CD14-positive monocyte (primary cell): ENCODE measurements at regions not wholly inside any gene's neighbourhood (a gene's known extent, or its start where the extent isn't known, plus 50 kb on each side); places are given as distances from the start of the nearest gene placed in this dataset.

Source experiments
- DNase-seq, 3 donors: peaks; one replicate each; pipeline ENCODE4 v3.0.0-alpha.2; 2011 to 2022
- H2AFZ ChIP-seq: 2 replicates; pipeline ENCODE4 v1.6.0; 2012; ENCODE audit warnings: mild to moderate bottlenecking, low read depth, low read length, inconsistent platforms; ENCODE audit not compliant: insufficient read depth, poor library complexity, severe bottlenecking
- H3K27ac ChIP-seq, 2 donors: 1 replicate in 1 of 2; 2 replicates in 1 of 2; pipeline ENCODE4 v1.5.1; 2012 to 2013; ENCODE audit warnings: low read length in 2 of 2, control low read depth in 1 of 2, inconsistent platforms in 1 of 2, low read depth in 1 of 2, mild to moderate bottlenecking in 1 of 2
- H3K27me3 ChIP-seq, 2 donors: one replicate each; pipeline versions ENCODE4 v1.6.0 to v1.6.1; 2011 to 2013; ENCODE audit warnings: low read length in 2 of 2; ENCODE audit not compliant: control insufficient read depth in 2 of 2, insufficient read depth in 2 of 2
- H3K36me3 ChIP-seq, 2 donors: replicated peaks in 1 of 2; 1 replicate in 1 of 2; 2 replicates in 1 of 2; pipeline versions ENCODE4 v1.5.1 to v1.6.1; 2012 to 2013; ENCODE audit warnings: low read length in 2 of 2, control low read depth in 1 of 2, inconsistent platforms in 1 of 2, mild to moderate bottlenecking in 1 of 2; ENCODE audit not compliant: insufficient read depth in 2 of 2, control insufficient read depth in 1 of 2
- H3K4me1 ChIP-seq, 2 donors: 1 replicate in 1 of 2; 2 replicates in 1 of 2; pipeline versions ENCODE4 v1.5.1 to v1.6.1; 2012 to 2013; ENCODE audit warnings: low read length in 2 of 2, control low read depth in 1 of 2, inconsistent platforms in 1 of 2, mild to moderate bottlenecking in 1 of 2, moderate library complexity in 1 of 2; ENCODE audit not compliant: insufficient read depth in 2 of 2, control insufficient read depth in 1 of 2
- H3K4me2 ChIP-seq: replicated peaks from 2 replicates; pipeline ENCODE3; 2012; ENCODE audit warnings: low read length, moderate library complexity, mild to moderate bottlenecking; ENCODE audit not compliant: poor library complexity, severe bottlenecking; ENCODE audit errors: extremely low read depth
- H3K4me3 ChIP-seq, 3 experiments: fragments of 200-600 bp in 1 of 3; sonication (generic) in 1 of 3; replicated peaks in 1 of 3; 1 replicate in 2 of 3; 2 replicates in 1 of 3; pipeline ENCODE4 v1.5.1; 2011 to 2013; ENCODE audit warnings: low read length in 3 of 3, mild to moderate bottlenecking in 3 of 3, control low read depth in 2 of 3, low read depth in 2 of 3, inconsistent platforms in 1 of 3, moderate library complexity in 1 of 3
- H3K79me2 ChIP-seq: 2 replicates; pipeline ENCODE4 v1.6.0; 2012; ENCODE audit warnings: mild to moderate bottlenecking, control low read depth, inconsistent platforms, low read length, moderate library complexity; ENCODE audit not compliant: insufficient read depth
- H3K9ac ChIP-seq: 2 replicates; pipeline ENCODE4 v1.6.0; 2017; ENCODE audit warnings: low read length, mild to moderate bottlenecking; ENCODE audit not compliant: insufficient read depth, poor library complexity, severe bottlenecking
- H3K9me3 ChIP-seq, 2 donors: replicated peaks in 1 of 2; 1 replicate in 1 of 2; 2 replicates in 1 of 2; pipeline versions ENCODE4 v1.5.1 to v1.6.1; 2012 to 2013; ENCODE audit warnings: low read length in 2 of 2, control low read depth in 1 of 2; ENCODE audit not compliant: control insufficient read depth in 1 of 2, insufficient read depth in 1 of 2
- H4K20me1 ChIP-seq: 2 replicates; pipeline ENCODE4 v1.6.0; 2012; ENCODE audit warnings: mild to moderate bottlenecking, low read length, control low read depth, moderate library complexity; ENCODE audit not compliant: insufficient read depth
- H3K27ac Mint-ChIP-seq, 7 donors: one replicate each; pipeline ENCODE4 v1.8.0; 2020; ENCODE audit warnings: mild to moderate bottlenecking in 7 of 7, mixed read lengths in 7 of 7, moderate library complexity in 6 of 7, inconsistent platforms in 2 of 7
- H3K27me3 Mint-ChIP-seq, 3 donors: one replicate each; pipeline ENCODE4 v1.8.0; 2021 to 2022; ENCODE audit warnings: low read depth in 3 of 3, mild to moderate bottlenecking in 3 of 3, mixed read lengths in 3 of 3, moderate library complexity in 3 of 3, inconsistent platforms in 1 of 3
- H3K36me3 Mint-ChIP-seq, 2 donors: one replicate each; pipeline ENCODE4 v1.8.0; 2020; ENCODE audit warnings: mixed read lengths in 2 of 2, inconsistent platforms in 1 of 2, mild to moderate bottlenecking in 1 of 2
- H3K4me1 Mint-ChIP-seq: one replicate; pipeline ENCODE4 v1.8.0; 2020; ENCODE audit warnings: mild to moderate bottlenecking, mixed read lengths
- H3K4me3 Mint-ChIP-seq, 2 donors: one replicate each; pipeline ENCODE4 v1.8.0; 2020; ENCODE audit warnings: mild to moderate bottlenecking in 2 of 2, mixed read lengths in 2 of 2, moderate library complexity in 1 of 2
- H3K9me3 Mint-ChIP-seq, 7 donors: one replicate each; pipeline ENCODE4 v1.8.0; 2020 to 2022; ENCODE audit warnings: mixed read lengths in 7 of 7, mild to moderate bottlenecking in 6 of 7, moderate library complexity in 6 of 7, inconsistent platforms in 2 of 7
- CTCF ChIP-seq: fragments of 200-600 bp; IDR thresholded peaks from one replicate; pipeline ENCODE4 v1.8.0; 2022; ENCODE audit warnings: antibody characterized with exemption, mild to moderate bottlenecking
- WGBS: methylation state at CpG from one replicate; pipeline ENCODE4 v1.1.5; 2013; ENCODE audit warnings: missing lambda C conversion rate; ENCODE audit not compliant: insufficient coverage; 5-methylcytosine and 5-hydroxymethylcytosine counted together
- intact Hi-C, 2 donors: fragments of 100-400 bp; cut with micrococcal nuclease; formaldehyde crosslinking; loops; one replicate each; pipeline versions ENCODE4 v1.15.0 to v1.15.1; 2023

GRCh38 chrX:64782923-64783322 is 193.3 kb downstream of the ZC4H2 start:
- Histone ChIP-seq H3K4me1 (no peaks in the 10 kb centered on the region), H3K27ac (no peak overlapping the region), H3K4me3 (no peak overlapping the region), H4K20me1 (no peaks in the 10 kb centered on the region), H3K27me3 (no peaks in the 10 kb centered on the region), H3K79me2 (no peaks in the 10 kb centered on the region), H3K9ac (no peak overlapping the region), H3K36me3 (no peaks in the 10 kb centered on the region), H3K4me2 (no peak overlapping the region), H3K9me3 (peaks cover 20 to 21% of the 10 kb centered on the region in 2 donors), H2AFZ (no peak overlapping the region)
- Mint-ChIP-seq H3K36me3 (no peaks in the 10 kb centered on the region), H3K9me3 (peaks cover 2 to 19% (median 14%) of the 10 kb centered on the region in 7 donors), H3K4me3 (no peak overlapping the region), H3K27ac (no peak overlapping the region), H3K27me3 (peaks cover 0 to 2% (median 0%) of the 10 kb centered on the region in 3 donors), H3K4me1 (no peaks in the 10 kb centered on the region)
- TF ChIP-seq CTCF: no peak
- intact Hi-C loops: no loop called here
- WGBS: 90% methylated on average over 5 of the region's 5 CpGs
- DNase-seq: no peak

- H3K9ac ChIP-seq: no peak overlapping the region
- H3K9me3 ChIP-seq: peaks cover 0 to 6% of the 10 kb centered on the region in 2 donors
- H3K4me1 ChIP-seq: no peaks in the 10 kb centered on the region
- no peak overlapping the region for H3K4me3 ChIP-seq
- H3K4me1 Mint-ChIP-seq: no peaks in the 10 kb centered on the region
- H3K36me3 ChIP-seq: no peaks in the 10 kb centered on the region
- peaks cover 0 to 2% (median 0%) of the 10 kb centered on the region in 3 donors for H3K27me3 Mint-ChIP-seq
- no peak for DNase-seq
- no peak overlapping the region for H3K27ac ChIP-seq
- H3K79me2 ChIP-seq: no peaks in the 10 kb centered on the region
- H4K20me1 ChIP-seq: no peaks in the 10 kb centered on the region
- no peak for TF ChIP-seq CTCF
- no peak overlapping the region for H2AFZ ChIP-seq
- H3K4me3 Mint-ChIP-seq: no peak overlapping the region
- WGBS: no CpG with 5 or more reads among the region's 4 CpGs
- no peak overlapping the region for H3K4me2 ChIP-seq
- no peaks in the 10 kb centered on the region for H3K27me3 ChIP-seq
- no peaks in the 10 kb centered on the region for H3K36me3 Mint-ChIP-seq
- H3K27ac Mint-ChIP-seq: no peak overlapping the region
- peaks cover 2 to 17% (median 5%) of the 10 kb centered on the region in 7 donors for H3K9me3 Mint-ChIP-seq
- intact Hi-C loops: no loop called here
Observed at GRCh38 chrX:64758047-64758446, 218.2 kb downstream of the ZC4H2 start.
